HG03354 (cell line): ENCODE measurements at regions not wholly inside any gene's neighbourhood (a gene's known extent, or its start where the extent isn't known, plus 50 kb on each side); places are given as distances from the start of the nearest gene placed in this dataset.

ENCODE experiments used
- ATAC-seq: cut with Tn5 transposase; IDR thresholded peaks from one replicate; pipeline ENCODE4 v1.9.1; 2021; ENCODE audit warnings: mild to moderate bottlenecking; ENCODE audit not compliant: unreplicated experiment, poor library complexity, severe bottlenecking

DNA sequence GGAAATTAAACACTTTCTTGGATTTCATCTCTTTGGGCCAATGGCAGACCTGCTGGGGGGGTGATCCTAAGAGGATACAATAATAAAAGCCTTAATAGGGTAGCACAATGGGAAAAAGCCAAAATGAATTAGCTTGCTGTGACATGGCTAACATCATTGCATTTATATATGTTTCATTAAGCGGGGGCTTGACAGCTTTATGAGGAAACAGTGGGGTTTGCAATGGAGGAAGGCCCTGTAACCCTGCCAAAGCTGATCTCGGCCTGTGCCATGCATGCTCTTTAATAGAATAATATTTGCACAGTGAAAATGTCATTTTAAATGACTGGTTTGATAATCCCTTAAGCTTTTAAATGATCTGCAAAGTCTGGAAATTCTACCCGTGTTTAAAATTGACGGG is 291.5 kb downstream of the SLC4A3 start:
- ATAC-seq = no peak

DNA sequence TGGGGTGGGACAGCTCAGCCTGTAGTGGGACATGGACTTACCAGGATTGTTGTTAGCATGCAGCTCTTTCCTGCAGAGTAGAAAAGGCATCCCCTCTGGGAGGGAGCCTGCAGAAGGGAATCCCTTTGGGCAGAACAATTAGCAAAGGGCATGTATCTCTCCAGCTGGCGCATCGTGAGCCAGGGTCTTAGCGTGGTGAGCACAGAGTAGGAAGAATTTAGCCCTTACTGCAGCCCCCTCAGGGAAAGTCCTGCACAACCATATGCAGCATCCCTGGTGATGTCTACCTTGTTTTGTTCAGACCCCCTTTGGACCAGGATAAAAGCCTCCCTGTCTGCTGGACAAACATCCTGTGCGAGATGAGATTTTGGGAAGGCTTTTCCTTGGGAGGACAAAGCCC is 292.1 kb downstream of the SLC4A3 start:
- no peak for ATAC-seq

DNA sequence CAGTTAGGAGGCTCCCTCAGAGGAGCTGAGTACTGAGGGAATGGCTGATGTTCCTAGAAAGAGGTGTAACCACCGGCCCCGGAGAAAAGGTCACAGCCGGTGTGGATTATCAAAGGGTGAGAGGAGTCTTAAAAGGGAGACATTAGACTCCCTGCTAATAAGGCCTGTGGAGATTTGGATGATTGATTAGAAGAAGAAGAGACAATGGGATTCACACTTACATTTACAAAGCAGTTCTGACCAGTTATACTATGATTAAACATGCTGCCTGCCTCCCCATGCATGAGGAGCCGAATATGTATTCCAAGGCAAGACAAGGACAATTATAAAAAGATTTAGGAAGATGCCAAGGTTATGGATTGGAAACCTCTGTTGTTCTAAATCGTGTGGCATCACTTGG is 302.4 kb downstream of the SLC4A3 start:
- ATAC-seq = no peak

DNA sequence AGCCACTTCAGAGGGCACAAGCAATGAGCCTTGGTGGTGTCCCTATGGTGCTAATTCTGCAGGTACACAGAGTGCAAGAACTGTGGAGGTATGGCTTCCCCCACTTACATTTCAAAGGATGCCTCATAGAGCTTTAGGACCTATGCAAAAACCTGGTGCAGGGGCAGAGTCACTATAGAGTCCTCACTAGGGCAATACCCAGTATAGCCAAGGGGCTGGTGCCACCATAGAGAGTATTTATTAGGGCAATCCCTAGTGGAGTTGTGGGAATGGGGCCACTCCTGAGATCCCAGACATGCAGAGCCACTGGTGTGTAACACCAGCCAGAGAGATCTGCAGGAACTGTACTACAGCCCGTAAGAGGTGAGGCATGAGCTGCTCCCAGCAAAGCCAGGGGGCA is 312.2 kb downstream of the SLC4A3 start:
- ATAC-seq = no peak

DNA sequence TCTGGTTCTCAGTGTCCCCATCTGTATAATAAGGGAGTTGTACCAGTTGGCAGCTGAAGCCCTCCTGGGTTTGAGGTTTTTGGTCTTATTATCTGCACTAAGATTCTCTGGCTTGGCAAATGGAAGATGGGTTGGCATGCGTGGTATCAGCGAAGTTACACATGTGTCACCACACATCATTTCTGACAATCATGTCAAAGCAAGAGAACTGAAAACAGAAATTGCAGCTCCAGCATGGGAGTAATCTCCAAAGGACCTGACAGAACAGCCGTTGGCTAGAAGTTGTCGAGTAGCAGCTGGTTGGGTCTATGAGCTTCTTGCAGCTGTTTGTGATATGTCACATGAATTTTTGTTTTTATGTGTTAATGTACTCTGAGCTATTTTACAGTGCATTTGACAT is 317.4 kb downstream of the SLC4A3 start:
- ATAC-seq = no peak

DNA sequence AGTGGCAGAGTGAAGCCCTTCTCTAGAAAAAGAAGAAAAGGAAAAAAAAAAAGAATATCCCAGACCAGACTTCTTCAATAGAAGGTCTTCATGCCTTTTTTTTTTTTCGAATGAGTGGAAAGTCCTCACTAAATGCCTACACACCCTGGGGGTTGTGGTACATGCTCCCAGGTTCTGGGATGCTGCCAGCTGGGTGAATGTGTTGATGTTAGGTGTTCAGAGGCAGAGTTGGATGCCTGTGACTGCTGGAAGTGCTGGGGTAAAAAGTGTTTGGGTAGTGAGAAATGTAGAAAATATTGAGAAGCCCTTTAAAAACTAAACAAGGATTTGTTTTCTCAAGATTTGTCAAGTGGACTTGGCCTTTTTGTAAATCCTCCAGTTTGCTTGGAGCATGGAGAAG is 318.6 kb downstream of the SLC4A3 start:
- ATAC-seq = no peak

DNA sequence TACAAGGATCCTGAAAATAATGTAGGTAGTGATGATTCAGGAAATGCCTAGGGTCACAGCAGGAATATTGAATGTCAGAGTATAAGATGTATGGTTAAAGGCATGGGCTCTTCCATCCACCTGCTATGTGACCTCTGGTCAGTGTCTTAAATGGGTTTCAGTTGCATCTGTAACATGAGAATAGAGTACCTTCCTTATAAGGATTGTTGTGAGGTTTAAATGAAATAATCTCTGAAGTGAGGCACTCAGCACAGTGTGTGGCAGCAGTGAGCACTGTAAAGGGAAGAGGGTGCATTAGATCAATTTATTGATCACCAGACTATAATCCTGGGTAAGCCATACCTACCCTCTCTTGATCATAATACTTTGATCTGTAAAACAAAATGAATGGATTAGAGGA is 319.1 kb downstream of the SLC4A3 start:
- ATAC-seq = no peak

DNA sequence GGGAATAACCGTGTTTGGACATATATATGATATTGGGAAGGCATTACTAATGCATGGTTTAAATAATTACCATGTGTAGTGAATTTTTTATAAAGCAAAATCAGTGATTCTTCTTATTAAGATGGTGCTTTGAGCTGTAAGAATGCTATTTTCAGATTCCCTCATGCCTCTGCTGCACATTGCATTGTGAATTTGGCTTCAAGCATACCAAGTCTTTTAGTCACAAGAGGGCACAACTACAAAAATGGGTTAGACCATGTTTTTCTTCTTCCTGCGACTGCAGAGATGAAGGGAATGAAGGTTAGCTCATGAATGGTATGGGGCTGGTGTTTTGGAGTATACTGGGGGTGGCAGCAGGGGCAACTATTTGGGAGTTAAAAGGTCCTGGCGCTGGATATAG is 320.1 kb downstream of the SLC4A3 start:
- ATAC-seq = no peak

DNA sequence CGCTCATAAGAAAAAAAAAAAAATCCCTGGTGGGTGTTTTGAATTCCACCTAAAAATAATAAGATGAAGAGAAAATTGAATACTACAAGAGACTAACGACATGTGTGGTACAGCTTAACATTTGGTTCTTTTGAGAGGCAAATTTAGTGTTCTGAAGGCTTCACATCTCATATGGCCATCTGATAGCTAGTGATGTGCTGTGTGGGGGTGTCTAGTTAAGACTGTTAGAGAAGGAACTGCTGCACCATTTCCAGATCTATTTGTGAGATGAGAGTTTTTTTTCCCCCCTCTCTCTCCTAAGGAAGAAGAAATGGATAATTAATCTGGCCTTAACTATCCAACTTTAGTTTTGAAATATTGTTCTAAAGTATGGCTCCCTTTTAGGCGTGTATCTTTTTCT is 321.6 kb downstream of the SLC4A3 start:
- ATAC-seq = no peak

DNA sequence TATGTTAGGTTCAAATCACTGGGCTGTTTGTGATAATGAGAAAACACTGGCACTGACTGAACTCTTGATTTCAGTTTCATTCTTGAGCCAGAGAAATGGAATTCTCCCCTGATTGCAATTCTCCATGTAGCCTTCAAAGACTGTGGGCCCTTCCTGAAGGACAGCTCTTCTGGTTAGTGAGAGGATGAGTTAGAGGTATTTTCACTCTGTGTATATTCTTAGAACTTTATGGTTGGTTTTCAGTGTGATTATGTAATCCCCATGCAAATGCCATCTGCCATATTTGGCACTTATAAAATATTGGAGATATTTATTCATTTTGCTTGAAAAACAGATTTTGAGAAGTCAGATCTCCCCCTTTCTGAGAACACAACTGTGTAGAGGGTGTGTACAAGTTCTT is 323.7 kb downstream of the SLC4A3 start:
- ATAC-seq = no peak

DNA sequence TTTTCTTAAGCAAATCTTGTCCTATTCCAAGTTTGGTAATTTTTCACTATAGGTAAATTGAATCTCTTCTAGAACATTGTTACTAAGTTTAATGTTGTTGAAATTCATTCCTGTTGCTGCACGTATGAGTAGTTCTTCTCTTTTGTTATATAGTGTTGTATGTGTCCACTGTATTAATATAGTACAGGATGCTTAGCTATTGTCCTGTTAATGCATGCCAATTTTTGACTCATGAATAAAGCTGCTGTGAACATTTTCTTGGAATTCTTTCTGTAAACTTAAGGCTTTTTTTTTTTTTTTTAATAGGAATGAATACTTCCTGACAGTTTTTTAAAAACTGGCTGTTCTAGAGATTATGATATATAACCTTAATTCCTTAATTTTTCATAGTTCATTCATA is 326.9 kb downstream of the SLC4A3 start:
- ATAC-seq = no peak

DNA sequence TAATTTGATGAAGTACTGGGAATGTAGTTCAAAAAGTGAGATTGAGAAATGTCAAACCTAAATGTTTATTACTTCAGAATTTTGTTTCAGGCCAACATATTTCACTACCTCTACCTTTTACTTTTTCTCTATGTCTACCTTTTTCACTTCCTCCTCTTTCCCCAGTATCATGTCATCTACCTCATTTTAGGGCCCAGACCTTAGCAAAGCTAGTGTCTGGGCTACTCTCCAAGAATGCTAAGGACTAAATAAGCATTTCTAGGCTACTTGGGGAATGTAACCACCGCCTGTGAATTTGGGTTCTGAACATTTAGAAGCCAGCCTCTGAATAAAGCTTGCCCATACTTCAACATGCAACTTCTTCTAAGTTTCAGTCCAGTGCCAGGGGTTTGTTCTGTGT is 330.4 kb downstream of the SLC4A3 start:
- ATAC-seq = no peak

DNA sequence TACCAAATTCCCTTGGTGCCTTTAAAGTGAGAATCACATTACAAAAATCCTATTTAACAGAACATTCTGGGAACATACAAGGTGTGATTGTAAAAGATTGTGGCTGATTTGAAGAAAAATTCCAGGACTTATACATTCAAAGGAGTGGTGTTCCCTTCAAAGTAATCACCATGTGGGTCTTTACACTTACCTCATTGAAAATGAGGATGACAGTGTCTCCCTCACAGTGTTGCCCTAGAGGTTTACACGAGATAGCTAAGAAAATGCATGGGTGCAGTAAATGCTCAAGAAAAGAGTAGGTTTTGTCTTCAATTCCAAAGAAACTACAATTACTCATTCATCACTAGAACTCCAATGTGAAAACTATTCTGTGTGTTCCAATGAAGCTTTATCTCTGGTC is 331.5 kb downstream of the SLC4A3 start:
- no peak for ATAC-seq

DNA sequence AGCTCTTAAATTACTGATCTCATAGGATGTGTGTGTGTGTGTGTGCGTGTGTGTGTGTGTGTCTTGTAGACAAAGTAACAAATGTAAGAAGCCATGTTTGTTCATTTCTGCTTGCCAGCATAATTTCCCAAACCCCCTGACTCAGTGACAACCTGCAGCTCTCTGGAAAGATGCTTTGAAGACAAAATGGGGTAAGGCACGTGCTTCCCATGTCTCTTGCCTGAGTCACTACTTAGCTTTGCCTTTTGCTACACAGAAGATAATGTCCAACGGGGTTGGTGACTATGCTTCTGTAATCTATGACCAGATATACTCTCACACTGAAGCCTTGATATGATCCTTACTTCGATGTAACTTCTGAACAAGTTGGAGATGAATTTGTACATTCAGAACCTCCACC is 332.0 kb downstream of the SLC4A3 start:
- ATAC-seq = no peak

DNA sequence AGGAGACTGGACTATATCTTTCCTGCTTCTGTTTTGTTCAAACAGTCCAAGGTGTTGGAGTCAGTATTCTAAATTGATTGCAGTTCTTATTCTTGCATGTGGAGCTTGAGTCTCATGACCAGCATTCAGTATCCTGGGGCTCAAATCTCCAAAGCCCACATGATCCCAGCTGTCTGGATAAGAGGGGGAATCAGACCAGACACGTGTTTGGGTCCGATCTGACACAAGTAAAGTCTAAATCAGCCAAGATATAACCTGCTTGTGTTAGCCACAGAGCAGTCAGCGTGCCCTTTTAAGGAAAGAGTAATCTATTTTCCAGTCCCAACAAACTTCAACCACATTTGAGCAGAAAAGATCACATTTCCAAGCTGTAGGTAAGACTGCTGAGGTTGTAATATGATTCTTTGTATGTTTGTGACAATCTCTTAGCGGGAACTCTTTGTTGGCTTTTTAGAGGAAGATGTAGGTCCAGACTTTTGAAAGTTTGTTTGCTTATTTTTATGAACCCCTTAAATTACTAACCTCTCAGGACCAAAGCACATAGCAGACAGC is 334.6 kb downstream of the SLC4A3 start:
- ATAC-seq = no peak

DNA sequence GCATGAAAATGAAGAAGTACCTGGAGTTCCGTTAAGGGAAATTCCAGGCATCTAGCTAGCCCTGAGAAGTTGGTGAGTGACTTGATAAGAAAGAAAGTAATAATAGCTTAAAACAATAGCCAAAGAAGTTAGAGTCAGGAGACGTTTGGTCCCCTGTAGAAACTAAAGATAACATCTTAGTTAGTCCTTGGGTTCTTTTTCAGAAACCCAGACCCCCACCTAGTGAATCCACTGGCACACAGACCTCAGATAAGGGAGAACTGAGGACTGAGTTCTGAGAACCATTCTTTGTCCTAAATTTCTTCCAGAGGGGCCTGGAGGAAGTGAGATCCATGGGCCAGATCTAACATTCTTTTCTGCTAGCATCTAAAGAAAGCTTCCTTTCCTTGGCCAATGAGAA is 335.4 kb downstream of the SLC4A3 start:
- no peak for ATAC-seq

DNA sequence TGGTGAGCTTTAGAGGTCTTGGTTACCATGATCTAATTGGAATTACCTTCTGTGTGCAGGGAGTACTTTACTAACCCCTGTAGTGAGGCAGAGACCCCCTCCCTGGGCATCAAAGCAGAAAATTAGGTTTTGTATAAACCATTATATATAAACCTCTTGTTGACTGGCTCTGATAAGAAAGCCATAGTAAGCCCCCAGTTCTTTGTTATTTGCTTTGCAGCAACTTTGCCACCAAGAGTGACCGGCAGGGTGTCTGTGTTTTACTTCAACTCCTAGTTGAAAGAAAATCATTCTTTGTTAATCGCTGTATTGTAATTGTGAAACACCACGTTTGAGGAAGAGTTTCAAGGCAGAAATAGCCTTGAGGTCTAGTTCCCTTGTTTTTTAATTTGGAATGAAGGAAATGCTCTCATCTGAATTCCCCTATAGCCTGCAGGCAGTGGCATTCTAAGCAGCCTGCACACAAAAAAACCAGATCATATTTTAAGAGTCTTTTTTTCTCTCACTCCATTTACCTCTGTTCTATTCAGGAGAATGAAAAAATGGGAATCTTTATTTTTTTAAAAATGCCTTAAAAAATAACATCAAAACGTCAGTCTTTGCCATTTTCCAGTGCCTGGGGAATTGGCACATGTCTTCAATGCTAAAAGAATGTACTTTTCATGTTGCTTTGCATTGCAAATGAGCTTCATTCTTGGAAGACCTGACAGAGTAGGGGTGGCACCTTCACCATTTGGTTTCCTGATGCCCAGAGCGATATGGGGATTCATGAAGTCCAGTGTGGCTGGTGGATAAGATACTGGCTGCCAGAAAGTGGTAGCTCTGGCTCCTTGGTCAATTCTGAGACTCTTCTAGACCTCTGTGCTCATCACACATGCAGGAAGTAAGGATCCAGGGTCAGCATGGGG is 338.1 kb downstream of the SLC4A3 start:
- no peak for ATAC-seq

DNA sequence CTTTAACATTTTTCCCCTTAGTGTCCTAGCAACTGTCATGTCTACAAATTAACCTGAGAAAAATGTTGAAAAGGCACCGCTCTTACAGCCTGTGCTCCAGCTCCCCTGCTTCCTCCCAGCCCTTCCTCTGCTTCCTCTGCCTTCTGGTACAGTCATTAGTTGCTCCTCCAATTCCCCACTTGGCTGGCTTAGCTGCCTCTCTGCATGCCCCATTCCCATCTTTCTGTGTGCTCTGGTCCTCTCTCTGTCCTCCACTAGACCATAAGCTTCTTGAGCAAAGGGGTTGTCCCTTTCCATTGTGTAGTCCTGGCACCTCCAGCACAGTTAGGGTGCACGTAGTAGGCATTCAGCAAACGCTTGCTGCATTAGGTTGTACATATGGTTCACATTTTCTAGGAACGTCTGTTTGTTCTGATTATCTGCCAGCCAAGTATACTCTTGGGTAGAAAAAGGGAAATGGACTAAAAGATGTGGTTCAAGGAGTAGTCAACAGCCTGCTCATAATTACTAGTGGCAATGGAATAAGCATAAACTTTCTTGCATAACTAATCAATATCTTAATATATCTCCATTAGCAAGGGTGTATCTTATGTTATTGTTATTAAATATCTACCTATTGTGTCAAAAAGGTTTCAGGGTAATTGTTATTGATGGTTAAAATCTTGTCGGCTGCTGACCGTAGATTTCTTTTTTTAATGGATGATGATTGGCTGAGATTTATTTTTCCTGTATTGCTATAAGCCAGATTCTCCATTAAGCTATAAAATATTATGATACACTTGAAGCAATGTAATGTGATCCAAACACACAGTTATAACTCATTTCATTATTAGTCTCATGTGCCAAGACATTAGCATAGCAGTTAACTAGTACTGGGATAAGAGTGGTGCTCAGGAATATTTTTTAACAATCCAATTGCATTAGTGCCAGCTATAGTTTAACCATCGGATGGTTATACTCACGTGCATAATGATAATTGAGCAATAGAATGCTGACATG is 340.1 kb downstream of the SLC4A3 start:
- no peak for ATAC-seq

DNA sequence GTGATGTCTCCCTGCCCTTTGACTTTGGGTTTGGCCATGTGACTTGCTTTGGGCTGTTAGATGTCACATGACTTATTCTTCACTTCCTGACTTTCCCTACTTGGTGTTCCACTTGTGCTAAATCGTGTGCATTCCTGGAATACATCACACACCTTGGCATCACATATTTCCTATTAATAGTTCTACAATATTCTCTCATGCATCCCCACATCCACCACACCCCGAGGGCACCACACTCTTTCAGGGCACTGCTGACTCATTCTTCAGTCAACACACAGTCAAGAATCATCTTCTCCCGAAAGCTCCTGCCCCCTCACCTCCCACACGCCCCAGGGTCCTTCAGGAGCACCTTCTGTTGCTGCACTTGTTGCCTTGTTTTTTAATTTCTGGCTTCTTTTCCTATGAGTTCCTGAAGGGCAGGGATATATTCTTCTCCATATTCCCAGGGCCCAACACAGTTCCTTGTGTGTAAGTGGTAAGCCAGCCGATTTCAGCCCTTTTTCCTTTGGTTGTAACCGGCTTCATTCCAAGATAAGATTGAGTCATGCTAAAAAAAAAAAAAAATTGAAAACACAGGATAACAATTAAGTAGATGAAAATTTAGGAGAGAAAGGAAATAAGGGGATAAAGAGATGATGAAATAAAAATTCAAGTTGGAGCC is 341.4 kb downstream of the SLC4A3 start:
- no peak for ATAC-seq

DNA sequence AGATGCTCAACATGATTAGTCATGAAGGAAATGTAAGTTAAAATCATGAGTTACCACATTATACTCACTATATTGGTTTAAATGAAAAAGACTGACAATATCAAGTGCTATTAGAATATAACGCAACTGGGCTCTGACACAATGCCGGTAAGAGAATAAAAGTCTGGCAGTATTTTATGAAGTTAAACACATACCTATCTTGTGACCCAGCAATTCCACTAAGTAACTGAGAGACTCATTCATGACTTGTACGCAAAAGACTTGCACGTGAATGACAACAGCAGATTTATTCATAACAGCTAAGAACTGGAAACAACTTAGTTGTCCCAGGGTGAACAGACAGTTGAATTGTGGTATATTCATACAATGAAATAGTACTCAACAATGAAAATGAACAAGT is 342.1 kb downstream of the SLC4A3 start:
- ATAC-seq = no peak
